ENCODE measurements at regions not wholly inside any gene's neighbourhood (a gene's known extent, or its start where the extent isn't known, plus 50 kb on each side); places are given as distances from the start of the nearest gene placed in this dataset.
"Not testable (repeated sequence)": the region's sequence is repeated elsewhere in the genome, so short reads cannot be mapped to it uniquely, and the experiment has no call there.

DNA sequence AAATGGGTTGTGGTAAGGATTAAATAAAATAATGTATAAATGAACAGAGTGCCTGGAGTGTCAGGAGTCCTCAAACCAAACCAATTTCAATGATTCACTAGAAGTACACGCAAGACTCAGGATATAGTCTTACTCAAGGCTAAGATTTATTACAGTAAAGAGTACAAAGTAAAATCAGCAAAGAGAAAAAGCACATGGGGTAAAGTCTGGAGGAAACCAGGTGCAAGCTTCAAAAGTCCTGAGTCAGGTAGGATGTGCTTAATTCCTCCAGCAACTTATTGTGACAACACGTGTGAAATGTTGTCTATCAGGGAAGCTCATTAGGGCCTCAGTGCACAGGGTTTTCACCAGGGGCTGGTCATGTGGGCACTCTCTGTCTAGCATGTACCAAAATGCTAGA, 105.8 kb upstream of the NAP1L1 start:
- intact Hi-C loops (cut with DNase I), result no loop called here
- DNase-seq (ENCODE audit: missing footprints) (no peak), ATAC-seq (no peak)

GRCh38 chr12:76189851-76190250, 105.4 kb upstream of the NAP1L1 start:
- intact Hi-C loops (cut with DNase I), result no loop called here
- no peak for ATAC-seq
- DNase-seq (ENCODE audit: missing footprints), result no peak

GRCh38 chr12:76187177-76187576, 102.7 kb upstream of the NAP1L1 start:
- ATAC-seq (no peak), DNase-seq (ENCODE audit: missing footprints) (no peak)
- intact Hi-C loops (cut with DNase I), result no loop called here

DNA sequence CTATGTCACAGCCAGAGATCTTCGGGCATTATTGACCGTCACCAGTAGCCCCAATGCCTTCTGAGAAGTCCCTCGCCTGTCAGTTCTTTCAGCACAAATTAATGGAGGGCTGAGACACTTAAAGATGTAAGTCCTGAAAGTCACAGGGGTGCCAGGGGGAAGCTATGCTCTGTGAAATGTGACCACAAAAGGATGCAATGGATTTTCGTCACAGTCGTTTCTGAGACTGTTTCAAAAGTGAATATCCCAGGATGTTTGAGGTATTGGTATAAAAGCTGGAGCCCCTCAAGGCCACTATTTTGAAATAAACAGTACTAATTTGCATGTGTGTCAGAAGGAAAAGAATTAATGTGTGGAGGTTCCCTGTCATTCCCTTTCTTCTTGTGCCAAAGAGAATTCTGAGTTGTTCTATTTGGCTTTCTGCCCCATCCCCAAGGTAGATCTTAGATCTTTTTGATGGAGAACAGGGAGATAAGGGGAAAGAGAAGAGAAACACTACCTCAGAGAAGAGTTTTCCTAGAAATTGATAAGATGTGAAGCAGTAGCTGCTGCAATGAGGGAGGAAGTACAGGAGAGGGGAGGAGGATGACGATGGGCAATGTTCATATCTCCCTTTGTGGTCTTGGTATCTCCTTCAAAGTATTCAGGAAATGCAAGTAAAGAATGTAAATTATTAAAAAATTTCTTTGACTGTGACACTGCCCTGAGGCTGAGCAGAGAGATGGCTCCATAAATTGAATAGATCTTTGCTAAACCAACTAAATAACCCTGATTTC, 101.8 kb upstream of the NAP1L1 start:
- intact Hi-C loops (cut with DNase I), result no loop called here
- DNase-seq (ENCODE audit: missing footprints) (no peak), ATAC-seq (no peak)

DNA sequence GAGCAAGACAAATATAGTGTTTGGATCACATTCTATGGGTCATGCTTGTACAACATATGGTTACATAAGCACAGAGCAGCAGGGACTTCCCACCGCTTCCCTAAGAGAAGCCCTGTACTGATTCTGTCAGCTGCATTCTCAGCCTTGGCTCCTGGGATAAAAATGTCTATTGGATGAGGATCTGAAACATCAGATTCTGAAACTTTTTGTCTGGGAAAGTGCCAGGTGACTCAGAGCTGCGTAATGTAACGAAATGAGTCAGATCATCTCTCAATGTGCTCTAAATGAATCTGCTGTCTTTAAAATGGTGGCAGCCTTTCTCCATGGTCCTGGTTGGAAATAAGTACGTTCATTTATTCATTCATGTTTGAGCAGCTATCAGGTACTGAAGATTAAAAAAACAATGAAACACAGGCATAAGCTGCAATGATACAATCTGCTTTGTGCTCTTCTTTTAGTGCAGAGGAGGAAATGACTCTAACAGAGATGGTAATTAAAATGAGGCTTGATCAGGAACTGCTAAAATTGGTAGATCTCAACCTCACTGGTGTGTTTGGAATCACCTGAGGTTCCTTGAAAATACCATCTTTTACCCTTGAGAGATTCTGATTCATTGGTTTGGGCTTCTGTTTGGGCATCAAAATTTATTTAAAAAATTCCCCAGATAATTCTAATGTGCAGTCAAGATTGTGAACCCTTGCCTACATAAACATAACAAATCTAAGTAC, 99.1 kb upstream of the NAP1L1 start:
- no peak for ATAC-seq
- no peak for DNase-seq (ENCODE audit: missing footprints)
- intact Hi-C loops (cut with DNase I), result no loop called here

DNA sequence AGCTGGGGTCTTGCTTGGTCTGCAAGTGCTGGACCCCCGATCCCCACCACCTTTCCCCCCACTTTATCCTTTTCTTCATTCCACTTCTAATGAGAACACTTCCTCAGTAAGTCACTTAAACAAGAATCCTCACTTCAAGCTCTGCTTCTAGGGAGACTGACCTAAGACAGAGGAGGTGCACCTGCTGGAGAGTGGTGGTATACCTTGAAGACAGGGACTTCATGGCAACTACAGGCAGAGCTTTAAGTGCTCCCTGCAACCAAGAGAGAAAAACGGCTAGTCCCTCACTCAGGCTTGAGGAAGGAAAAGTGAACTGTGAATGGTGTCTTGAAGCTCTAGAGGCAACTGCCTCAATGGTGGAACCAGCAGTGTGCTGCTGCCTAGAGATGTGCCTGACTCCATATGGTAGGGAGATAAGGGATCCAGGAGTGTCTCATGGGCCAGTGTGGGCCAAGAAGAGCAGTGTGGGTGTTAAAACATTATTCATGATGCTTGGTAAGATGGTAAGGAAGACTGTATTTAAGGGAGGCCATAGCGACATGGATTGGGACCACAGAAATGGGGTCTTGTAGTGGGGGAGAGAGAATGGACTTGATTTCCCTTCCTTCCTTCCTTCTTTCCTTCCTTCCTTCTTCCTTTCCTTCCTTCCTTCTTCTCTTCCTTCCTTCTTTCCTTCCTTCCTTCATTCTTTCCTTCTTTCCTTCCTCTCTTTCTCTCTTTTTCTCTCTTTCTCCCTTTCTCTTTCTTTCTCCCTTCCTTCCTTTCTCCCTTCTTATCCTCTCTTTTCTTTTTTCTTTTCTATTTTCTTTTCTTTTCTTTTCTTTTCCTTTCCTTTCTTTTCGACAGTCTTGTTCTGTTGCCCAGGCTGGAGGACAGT, 96.2 kb upstream of the NAP1L1 start:
- ATAC-seq (no peak), DNase-seq (ENCODE audit: missing footprints) (no peak)
- intact Hi-C loops (cut with DNase I), result no loop called here

DNA sequence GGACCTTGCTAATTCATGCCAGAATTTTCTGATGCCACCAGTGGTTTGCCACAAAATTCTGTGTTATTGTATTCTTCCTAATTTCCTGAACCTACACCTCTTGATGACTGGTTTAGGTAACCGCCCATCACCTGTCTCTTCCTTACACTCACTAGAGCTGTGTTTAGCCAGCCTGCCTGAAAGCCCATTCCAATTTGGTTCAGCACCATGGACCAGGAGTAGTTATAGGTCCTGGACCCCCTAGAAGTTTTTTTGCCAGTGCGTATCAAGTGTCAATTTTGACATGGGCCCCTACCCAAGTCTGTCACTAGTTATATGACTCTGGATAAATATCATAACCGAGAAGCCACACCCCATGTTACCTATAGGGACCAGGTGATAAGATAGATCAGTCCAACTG, 94.0 kb upstream of the NAP1L1 start:
- DNase-seq (ENCODE audit: missing footprints), result no peak
- ATAC-seq, result no peak
- intact Hi-C loops (cut with DNase I), result no loop called here

- intact Hi-C loops (cut with DNase I), result no loop called here
- ATAC-seq, result no peak
- DNase-seq (ENCODE audit: missing footprints), result no peak
Measured at GRCh38 chr12:76177821-76178220, 93.3 kb upstream of the NAP1L1 start.

- ATAC-seq (no peak), DNase-seq (ENCODE audit: missing footprints) (no peak)
- intact Hi-C loops (cut with DNase I), result no loop called here
Measured at GRCh38 chr12:76176940-76177339, 92.5 kb upstream of the NAP1L1 start.

- intact Hi-C loops (cut with DNase I); ATAC-seq; DNase-seq (ENCODE audit: missing footprints): not testable (repeated sequence)
Measured at GRCh38 chr12:76175946-76176345, 91.5 kb upstream of the NAP1L1 start.

DNA sequence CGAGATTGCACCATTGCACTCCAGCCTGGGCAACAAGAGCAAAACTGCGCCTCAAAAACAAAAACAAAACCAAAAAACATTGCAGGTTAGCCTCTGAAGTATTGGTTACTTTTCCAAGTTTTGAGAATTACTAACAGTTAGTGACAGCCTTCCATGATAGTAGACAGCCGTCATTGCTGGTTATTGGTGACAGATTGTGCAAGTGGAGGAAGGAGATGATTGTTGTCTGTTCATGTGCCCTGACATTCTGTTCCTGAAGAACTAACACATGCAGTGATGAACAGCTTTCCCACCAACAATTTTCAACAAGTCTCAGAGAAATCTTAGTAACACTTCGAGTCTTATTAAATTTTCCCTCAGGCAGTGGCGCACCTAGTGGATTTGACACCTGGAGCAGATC, 89.3 kb upstream of the NAP1L1 start:
- DNase-seq (ENCODE audit: missing footprints) (no peak), ATAC-seq (no peak)
- intact Hi-C loops (cut with DNase I), result no loop called here

GRCh38 chr12:76158518-76159321, 74.2 kb upstream of the NAP1L1 start:
- intact Hi-C loops (cut with DNase I), result loop anchor here (5.0 kb wide), 1 partner anchor 76 kb away; the partner anchor contains the start of gene NAP1L1
- no peak for DNase-seq (ENCODE audit: missing footprints)

GRCh38 chr12:76156726-76157125, 72.2 kb upstream of the NAP1L1 start:
- ATAC-seq, result no peak
- intact Hi-C loops (cut with DNase I), result loop anchor here (5.0 kb wide), 1 partner anchor 74 kb away; the partner anchor contains the start of gene NAP1L1
- DNase-seq (ENCODE audit: missing footprints), result no peak

More at GRCh38 chr12:76158518-76159321, 74.2 kb upstream of the NAP1L1 start:
- ATAC-seq, result peak; percentile 69

GRCh38 chr12:76156314-76156713, 71.8 kb upstream of the NAP1L1 start:
- no peak for ATAC-seq
- DNase-seq (ENCODE audit: missing footprints), result no peak
- intact Hi-C loops (cut with DNase I), result loop anchor here (5.0 kb wide), 1 partner anchor 74 kb away; the partner anchor contains the start of gene NAP1L1

GRCh38 chr12:76155157-76155670, 70.7 kb upstream of the NAP1L1 start:
- intact Hi-C loops (cut with DNase I), result loop anchor here (5.0 kb wide), 1 partner anchor 73 kb away; the partner anchor contains the start of gene NAP1L1
- ATAC-seq (no peak), DNase-seq (ENCODE audit: missing footprints) (no peak)

- no peak for DNase-seq (ENCODE audit: missing footprints)
- intact Hi-C loops (cut with DNase I), result no loop called here
- ATAC-seq, result no peak
Measured at GRCh38 chr12:76153616-76154015, 69.1 kb upstream of the NAP1L1 start.

DNA sequence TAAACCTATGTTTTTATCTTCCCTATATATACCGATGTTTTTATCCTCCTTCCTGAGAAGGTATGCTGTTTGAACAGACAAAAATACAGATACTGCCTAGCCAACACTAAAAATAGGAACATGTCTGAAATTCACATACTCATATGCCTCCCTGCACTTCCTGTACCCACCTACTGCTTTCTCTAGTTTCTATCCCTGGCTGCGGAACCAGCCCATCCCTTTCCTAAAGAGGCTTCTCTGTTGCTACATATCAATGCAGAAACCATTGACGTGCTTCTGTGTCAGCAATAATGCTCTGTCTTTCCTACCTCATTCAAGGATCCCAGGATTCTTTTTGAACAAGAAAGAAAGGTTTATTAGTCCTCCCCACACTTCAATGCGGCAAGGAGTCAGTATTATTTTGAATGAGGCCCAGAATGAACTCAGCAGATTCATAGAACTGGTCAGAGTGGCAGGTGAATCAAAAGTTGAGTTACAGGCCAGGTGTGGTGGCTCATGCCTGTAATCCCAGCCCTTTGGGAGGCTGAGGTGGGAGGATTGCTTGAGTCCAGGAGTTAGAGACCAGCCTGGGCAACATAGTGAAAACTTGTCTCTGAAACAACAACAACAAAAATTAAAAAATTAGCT, 67.8 kb upstream of the NAP1L1 start:
- DNase-seq (ENCODE audit: missing footprints), result no peak
- intact Hi-C loops (cut with DNase I), result no loop called here
- ATAC-seq, result peak; percentile 39

DNA sequence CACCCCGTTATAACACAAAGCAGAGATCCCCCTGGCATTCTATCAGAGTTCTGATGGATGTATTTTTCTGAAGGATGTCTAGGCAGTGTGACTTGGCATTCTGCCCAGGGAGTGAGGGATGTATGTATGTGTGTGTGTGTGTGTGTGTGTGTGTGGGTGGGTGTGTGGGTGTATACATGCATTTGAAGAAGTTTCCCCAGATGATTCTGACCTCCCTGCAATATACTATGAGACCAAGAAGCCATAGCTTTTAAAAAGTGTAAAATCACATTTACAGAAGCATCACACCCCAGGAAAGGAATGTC, 59.7 kb upstream of the NAP1L1 start:
- DNase-seq (ENCODE audit: missing footprints), result no peak
- intact Hi-C loops (cut with DNase I), result no loop called here
- ATAC-seq, result no peak
